SK-N-SH treated with all-trans-retinoic acid at 6 μM for 48 hours (cell line): ENCODE measurements at regions not wholly inside any gene's neighbourhood (a gene's known extent, or its start where the extent isn't known, plus 50 kb on each side); places are given as distances from the start of the nearest gene placed in this dataset.

ENCODE experiments used
- ATAC-seq: fragments of 200-7000 bp; cut with Tn5 transposase; 3 replicates; pipeline ENCODE4 v1.9.1; 2020; ENCODE audit warnings: mild to moderate bottlenecking, moderate library complexity
- ARNTL ChIP-seq: fragments of 450-650 bp; formaldehyde crosslinking; IDR thresholded peaks from 2 replicates; pipeline ENCODE4 v1.5.0; 2020; ENCODE audit warnings: low read depth, mild to moderate bottlenecking, moderate library complexity, borderline replicate concordance
- BACH2 ChIP-seq: fragments of 250-450 bp; sonication (Bioruptor Pico); IDR thresholded peaks from 2 replicates; pipeline ENCODE4 v1.9.0; 2021; ENCODE audit warnings: mild to moderate bottlenecking, borderline replicate concordance
- CSDC2 ChIP-seq: fragments of 250-450 bp; sonication (Bioruptor Pico); IDR thresholded peaks from 2 replicates; pipeline ENCODE4 v1.5.0; 2020; ENCODE audit warnings: mild to moderate bottlenecking, moderate library complexity
- ESRRG ChIP-seq: fragments of 250-450 bp; sonication (Bioruptor Pico); IDR thresholded peaks from 2 replicates; pipeline ENCODE4 v1.6.1; 2021; ENCODE audit warnings: mild to moderate bottlenecking
- GLIS3 ChIP-seq: fragments of 250-450 bp; sonication (Bioruptor Pico); IDR thresholded peaks from 2 replicates; pipeline ENCODE4 v1.5.0; 2020; ENCODE audit warnings: mild to moderate bottlenecking, moderate library complexity
- ISL1 ChIP-seq: fragments of 250-450 bp; sonication (Bioruptor Pico); IDR thresholded peaks from 2 replicates; pipeline ENCODE4 v2.1.2; 2022; ENCODE audit warnings: mild to moderate bottlenecking, moderate library complexity
- OSR1 ChIP-seq: fragments of 250-450 bp; sonication (Bioruptor Pico); IDR thresholded peaks from 2 replicates; pipeline ENCODE4 v1.8.0; 2022; ENCODE audit warnings: moderate library complexity, mild to moderate bottlenecking, inconsistent platforms
- PPARA ChIP-seq: fragments of 250-450 bp; sonication (Bioruptor Pico); IDR thresholded peaks from 2 replicates; pipeline ENCODE4 v1.5.0; 2020; ENCODE audit warnings: mild to moderate bottlenecking, borderline replicate concordance
- RARB ChIP-seq: fragments of 250-450 bp; sonication (Bioruptor Pico); IDR thresholded peaks from 2 replicates; pipeline ENCODE4 v1.8.0; 2021; ENCODE audit warnings: mild to moderate bottlenecking, moderate library complexity
- SNAI2 ChIP-seq: fragments of 250-450 bp; sonication (Bioruptor Pico); IDR thresholded peaks from 2 replicates; pipeline ENCODE4 v1.5.0; 2020; ENCODE audit warnings: mild to moderate bottlenecking, moderate library complexity
- TCF4 ChIP-seq: fragments of 250-450 bp; sonication (Bioruptor Pico); IDR thresholded peaks from 2 replicates; pipeline ENCODE4 v1.8.0; 2021; ENCODE audit warnings: mild to moderate bottlenecking, moderate library complexity, borderline replicate concordance
- TOX ChIP-seq: fragments of 250-450 bp; sonication (Bioruptor Pico); IDR thresholded peaks from 2 replicates; pipeline ENCODE4 v1.8.0; 2021; ENCODE audit warnings: mild to moderate bottlenecking, moderate library complexity, borderline replicate concordance
- ZC3H10 ChIP-seq: fragments of 250-450 bp; sonication (Bioruptor Pico); IDR thresholded peaks from 2 replicates; pipeline ENCODE4 v1.5.1; 2021; ENCODE audit warnings: mild to moderate bottlenecking, moderate library complexity
- ZFP3 ChIP-seq: fragments of 250-450 bp; sonication (Bioruptor Pico); IDR thresholded peaks from 2 replicates; pipeline ENCODE4 v1.5.0; 2020; ENCODE audit warnings: mild to moderate bottlenecking, moderate library complexity
- ZFP30 ChIP-seq: fragments of 450-650 bp; formaldehyde crosslinking; IDR thresholded peaks from 2 replicates; pipeline ENCODE4 v1.5.0; 2022; ENCODE audit warnings: mild to moderate bottlenecking, moderate library complexity
- ZNF565 ChIP-seq: fragments of 450-650 bp; formaldehyde crosslinking; conservative IDR thresholded peaks from 2 replicates; pipeline ENCODE4 v1.5.0; 2020; ENCODE audit warnings: low read depth, mild to moderate bottlenecking, moderate library complexity
- ZNF70 ChIP-seq: fragments of 450-650 bp; formaldehyde crosslinking; IDR thresholded peaks from 2 replicates; pipeline ENCODE4 v1.5.0; 2020; ENCODE audit warnings: mild to moderate bottlenecking, moderate library complexity
- ZNF8 ChIP-seq: fragments of 450-650 bp; formaldehyde crosslinking; IDR thresholded peaks from 2 replicates; pipeline ENCODE4 v1.5.0; 2020; ENCODE audit warnings: mild to moderate bottlenecking, moderate library complexity
- TF ChIP-seq, protein P1 (sequence below): fragments of 250-450 bp; sonication (Bioruptor Pico); IDR thresholded peaks from 2 replicates; pipeline ENCODE4 v1.8.0; 2021; ENCODE audit warnings: low read depth, mild to moderate bottlenecking, moderate library complexity, borderline replicate concordance
- TF ChIP-seq, protein P2 (sequence below): fragments of 250-450 bp; sonication (Bioruptor Pico); IDR thresholded peaks from 2 replicates; pipeline ENCODE4 v1.5.1; 2020; ENCODE audit warnings: low read depth, mild to moderate bottlenecking, moderate library complexity
- TF ChIP-seq, protein P3 (sequence below): fragments of 250-450 bp; sonication (Bioruptor Pico); IDR thresholded peaks from 2 replicates; pipeline ENCODE4 v1.8.0; 2020; ENCODE audit warnings: mild to moderate bottlenecking, moderate library complexity, borderline replicate concordance
- TF ChIP-seq, protein P4 (sequence below): fragments of 250-450 bp; sonication (Bioruptor Pico); IDR thresholded peaks from 2 replicates; pipeline ENCODE4 v1.5.1; 2021; ENCODE audit warnings: mild to moderate bottlenecking, moderate library complexity
- TF ChIP-seq, protein P5 (sequence below): fragments of 250-450 bp; sonication (Bioruptor Pico); IDR thresholded peaks from 2 replicates; pipeline ENCODE4 v1.5.0; 2020; ENCODE audit warnings: mild to moderate bottlenecking, moderate library complexity

DNA sequence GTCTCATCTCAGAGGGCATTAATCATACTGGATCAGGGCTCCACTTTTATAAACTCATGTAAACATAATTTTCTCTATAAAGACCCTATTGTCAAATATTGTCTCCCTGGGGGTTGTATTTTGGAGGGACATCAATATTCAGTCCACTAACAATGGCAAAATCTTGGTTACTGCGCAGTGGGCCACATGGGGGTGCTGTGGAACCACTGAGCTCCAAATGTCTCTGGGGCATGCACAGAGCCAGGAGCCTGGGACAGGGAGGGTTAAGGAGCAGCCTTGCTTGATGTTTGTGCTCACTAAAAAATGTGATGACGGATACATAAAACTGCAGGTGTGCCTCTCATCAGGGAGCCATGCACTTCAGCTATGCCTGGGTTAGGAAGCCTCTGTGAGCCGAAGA, 62.1 kb upstream of the PRSS58 start:
- no peak for TF ChIP-seq TCF4 (CRISPR knock-in tag)
- no peak for TF ChIP-seq ARNTL (CRISPR knock-in tag)
- ATAC-seq, result peak; percentile 69

DNA sequence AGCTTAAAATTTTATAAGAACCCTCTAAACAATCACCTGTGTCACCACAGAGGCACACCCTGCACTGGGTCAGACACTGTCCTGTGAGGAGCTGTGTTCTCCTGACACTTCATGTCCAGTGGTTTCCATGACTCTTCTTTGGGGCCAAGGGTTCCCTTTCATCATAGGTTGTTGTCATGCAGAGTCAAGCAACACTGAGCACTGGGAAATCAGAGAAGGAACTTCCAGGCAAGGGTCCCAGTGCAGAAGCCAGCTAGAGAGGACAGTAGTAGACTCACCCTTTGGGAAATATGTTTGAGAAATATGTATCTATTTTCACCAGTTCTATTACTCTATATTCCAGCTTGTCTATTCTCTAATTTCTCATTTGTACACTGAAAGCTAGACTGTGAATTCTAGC, 56.4 kb upstream of the PRSS58 start:
- TF ChIP-seq, protein P1, sequence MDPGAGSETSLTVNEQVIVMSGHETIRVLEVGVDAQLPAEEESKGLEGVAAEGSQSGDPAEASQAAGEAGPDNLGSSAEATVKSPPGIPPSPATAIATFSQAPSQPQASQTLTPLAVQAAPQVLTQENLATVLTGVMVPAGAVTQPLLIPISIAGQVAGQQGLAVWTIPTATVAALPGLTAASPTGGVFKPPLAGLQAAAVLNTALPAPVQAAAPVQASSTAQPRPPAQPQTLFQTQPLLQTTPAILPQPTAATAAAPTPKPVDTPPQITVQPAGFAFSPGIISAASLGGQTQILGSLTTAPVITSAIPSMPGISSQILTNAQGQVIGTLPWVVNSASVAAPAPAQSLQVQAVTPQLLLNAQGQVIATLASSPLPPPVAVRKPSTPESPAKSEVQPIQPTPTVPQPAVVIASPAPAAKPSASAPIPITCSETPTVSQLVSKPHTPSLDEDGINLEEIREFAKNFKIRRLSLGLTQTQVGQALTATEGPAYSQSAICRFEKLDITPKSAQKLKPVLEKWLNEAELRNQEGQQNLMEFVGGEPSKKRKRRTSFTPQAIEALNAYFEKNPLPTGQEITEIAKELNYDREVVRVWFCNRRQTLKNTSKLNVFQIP (CRISPR knock-in tag), result no peak
- TF ChIP-seq OSR1 (CRISPR knock-in tag) (no peak), TOX (no peak), TCF4 (CRISPR knock-in tag) (no peak), BACH2 (no peak), ISL1 (CRISPR knock-in tag) (no peak), RARB (CRISPR knock-in tag) (no peak), ZNF8 (CRISPR knock-in tag) (no peak), SNAI2 (CRISPR knock-in tag) (no peak), ZFP30 (CRISPR knock-in tag) (no peak), ZNF70 (CRISPR knock-in tag) (no peak), GLIS3 (no peak), ZNF565 (CRISPR knock-in tag) (no peak)
- TF ChIP-seq, protein P2, sequence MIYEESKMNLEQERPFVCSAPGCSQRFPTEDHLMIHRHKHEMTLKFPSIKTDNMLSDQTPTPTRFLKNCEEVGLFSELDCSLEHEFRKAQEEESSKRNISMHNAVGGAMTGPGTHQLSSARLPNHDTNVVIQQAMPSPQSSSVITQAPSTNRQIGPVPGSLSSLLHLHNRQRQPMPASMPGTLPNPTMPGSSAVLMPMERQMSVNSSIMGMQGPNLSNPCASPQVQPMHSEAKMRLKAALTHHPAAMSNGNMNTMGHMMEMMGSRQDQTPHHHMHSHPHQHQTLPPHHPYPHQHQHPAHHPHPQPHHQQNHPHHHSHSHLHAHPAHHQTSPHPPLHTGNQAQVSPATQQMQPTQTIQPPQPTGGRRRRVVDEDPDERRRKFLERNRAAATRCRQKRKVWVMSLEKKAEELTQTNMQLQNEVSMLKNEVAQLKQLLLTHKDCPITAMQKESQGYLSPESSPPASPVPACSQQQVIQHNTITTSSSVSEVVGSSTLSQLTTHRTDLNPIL (CRISPR knock-in tag), result no peak
- TF ChIP-seq, protein P3, sequence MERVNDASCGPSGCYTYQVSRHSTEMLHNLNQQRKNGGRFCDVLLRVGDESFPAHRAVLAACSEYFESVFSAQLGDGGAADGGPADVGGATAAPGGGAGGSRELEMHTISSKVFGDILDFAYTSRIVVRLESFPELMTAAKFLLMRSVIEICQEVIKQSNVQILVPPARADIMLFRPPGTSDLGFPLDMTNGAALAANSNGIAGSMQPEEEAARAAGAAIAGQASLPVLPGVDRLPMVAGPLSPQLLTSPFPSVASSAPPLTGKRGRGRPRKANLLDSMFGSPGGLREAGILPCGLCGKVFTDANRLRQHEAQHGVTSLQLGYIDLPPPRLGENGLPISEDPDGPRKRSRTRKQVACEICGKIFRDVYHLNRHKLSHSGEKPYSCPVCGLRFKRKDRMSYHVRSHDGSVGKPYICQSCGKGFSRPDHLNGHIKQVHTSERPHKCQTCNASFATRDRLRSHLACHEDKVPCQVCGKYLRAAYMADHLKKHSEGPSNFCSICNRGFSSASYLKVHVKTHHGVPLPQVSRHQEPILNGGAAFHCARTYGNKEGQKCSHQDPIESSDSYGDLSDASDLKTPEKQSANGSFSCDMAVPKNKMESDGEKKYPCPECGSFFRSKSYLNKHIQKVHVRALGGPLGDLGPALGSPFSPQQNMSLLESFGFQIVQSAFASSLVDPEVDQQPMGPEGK, result no peak
- no peak for ATAC-seq

DNA sequence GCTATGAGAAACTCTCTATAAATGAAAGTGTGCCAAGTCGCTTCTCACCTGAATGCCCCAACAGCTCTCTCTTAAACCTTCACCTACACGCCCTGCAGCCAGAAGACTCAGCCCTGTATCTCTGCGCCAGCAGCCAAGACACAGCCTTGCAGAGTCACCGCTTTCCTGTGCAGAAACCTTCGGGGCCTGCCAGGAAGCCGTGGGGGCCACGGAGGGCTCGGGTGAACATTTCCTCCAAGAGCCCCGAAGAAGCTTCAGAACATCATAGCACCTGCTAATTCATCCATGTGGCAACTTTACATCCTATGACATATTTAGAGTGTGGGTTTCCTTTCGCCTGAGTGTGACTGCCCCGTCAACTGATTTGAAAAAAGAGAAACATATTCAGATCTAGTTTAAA, 55.7 kb upstream of the PRSS58 start:
- TF ChIP-seq GLIS3 (no peak), ESRRG (CRISPR knock-in tag) (no peak), ZNF70 (CRISPR knock-in tag) (no peak), CSDC2 (no peak), ISL1 (CRISPR knock-in tag) (no peak), ARNTL (CRISPR knock-in tag) (no peak), ZFP3 (CRISPR knock-in tag) (no peak), ZNF8 (CRISPR knock-in tag) (no peak), ZC3H10 (CRISPR knock-in tag) (no peak), ZFP30 (CRISPR knock-in tag) (no peak), TCF4 (CRISPR knock-in tag) (no peak), RARB (CRISPR knock-in tag) (no peak), PPARA (no peak), ZNF565 (CRISPR knock-in tag) (no peak), BACH2 (no peak)
- TF ChIP-seq, protein P2 (CRISPR knock-in tag), result no peak
- TF ChIP-seq, protein P4, sequence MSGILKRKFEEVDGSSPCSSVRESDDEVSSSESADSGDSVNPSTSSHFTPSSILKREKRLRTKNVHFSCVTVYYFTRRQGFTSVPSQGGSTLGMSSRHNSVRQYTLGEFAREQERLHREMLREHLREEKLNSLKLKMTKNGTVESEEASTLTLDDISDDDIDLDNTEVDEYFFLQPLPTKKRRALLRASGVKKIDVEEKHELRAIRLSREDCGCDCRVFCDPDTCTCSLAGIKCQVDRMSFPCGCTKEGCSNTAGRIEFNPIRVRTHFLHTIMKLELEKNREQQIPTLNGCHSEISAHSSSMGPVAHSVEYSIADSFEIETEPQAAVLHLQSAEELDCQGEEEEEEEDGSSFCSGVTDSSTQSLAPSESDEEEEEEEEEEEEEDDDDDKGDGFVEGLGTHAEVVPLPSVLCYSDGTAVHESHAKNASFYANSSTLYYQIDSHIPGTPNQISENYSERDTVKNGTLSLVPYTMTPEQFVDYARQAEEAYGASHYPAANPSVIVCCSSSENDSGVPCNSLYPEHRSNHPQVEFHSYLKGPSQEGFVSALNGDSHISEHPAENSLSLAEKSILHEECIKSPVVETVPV, result no peak
- TF ChIP-seq, protein P5, sequence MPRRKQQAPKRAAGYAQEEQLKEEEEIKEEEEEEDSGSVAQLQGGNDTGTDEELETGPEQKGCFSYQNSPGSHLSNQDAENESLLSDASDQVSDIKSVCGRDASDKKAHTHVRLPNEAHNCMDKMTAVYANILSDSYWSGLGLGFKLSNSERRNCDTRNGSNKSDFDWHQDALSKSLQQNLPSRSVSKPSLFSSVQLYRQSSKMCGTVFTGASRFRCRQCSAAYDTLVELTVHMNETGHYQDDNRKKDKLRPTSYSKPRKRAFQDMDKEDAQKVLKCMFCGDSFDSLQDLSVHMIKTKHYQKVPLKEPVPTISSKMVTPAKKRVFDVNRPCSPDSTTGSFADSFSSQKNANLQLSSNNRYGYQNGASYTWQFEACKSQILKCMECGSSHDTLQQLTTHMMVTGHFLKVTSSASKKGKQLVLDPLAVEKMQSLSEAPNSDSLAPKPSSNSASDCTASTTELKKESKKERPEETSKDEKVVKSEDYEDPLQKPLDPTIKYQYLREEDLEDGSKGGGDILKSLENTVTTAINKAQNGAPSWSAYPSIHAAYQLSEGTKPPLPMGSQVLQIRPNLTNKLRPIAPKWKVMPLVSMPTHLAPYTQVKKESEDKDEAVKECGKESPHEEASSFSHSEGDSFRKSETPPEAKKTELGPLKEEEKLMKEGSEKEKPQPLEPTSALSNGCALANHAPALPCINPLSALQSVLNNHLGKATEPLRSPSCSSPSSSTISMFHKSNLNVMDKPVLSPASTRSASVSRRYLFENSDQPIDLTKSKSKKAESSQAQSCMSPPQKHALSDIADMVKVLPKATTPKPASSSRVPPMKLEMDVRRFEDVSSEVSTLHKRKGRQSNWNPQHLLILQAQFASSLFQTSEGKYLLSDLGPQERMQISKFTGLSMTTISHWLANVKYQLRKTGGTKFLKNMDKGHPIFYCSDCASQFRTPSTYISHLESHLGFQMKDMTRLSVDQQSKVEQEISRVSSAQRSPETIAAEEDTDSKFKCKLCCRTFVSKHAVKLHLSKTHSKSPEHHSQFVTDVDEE, result no peak
- TF ChIP-seq, protein P3, result no peak
- no peak for ATAC-seq
